Femur (tissue), 1 donor: ENCODE measurements at regions not wholly inside any gene's neighbourhood (a gene's known extent, or its start where the extent isn't known, plus 50 kb on each side); places are given as distances from the start of the nearest gene placed in this dataset.
"Not testable (repeated sequence)": the region's sequence is repeated elsewhere in the genome, so short reads cannot be mapped to it uniquely, and the experiment has no call there.

ENCODE experiments used
- DNase-seq: peaks from one replicate; pipeline ENCODE4 v3.0.0-alpha.2; 2017

- no peak for DNase-seq
These were observed 627.4 kb downstream of the REEP3 start for GRCh38 chr10:64148607-64149006.

GRCh38 chr10:64156166-64156565, 635.0 kb downstream of the REEP3 start:
- DNase-seq = no peak

- no peak for DNase-seq
These were observed 637.4 kb downstream of the REEP3 start for GRCh38 chr10:64158551-64158950.

GRCh38 chr10:64159910-64160872, 639.0 kb downstream of the REEP3 start:
- DNase-seq = no peak

GRCh38 chr10:64170791-64171190, 649.6 kb downstream of the REEP3 start:
- DNase-seq = no peak

- DNase-seq = no peak
These were observed 652.6 kb downstream of the REEP3 start for GRCh38 chr10:64173826-64174225.

GRCh38 chr10:64174666-64175255, 653.6 kb downstream of the REEP3 start:
- DNase-seq = no peak

- no peak for DNase-seq
These were observed 654.2 kb downstream of the REEP3 start for GRCh38 chr10:64175271-64175962.

- DNase-seq = no peak
These were observed 661.5 kb downstream of the REEP3 start for GRCh38 chr10:64182671-64183070.

- no peak for DNase-seq
These were observed 670.1 kb downstream of the REEP3 start for GRCh38 chr10:64191286-64191685.

- DNase-seq = no peak
These were observed 675.6 kb downstream of the REEP3 start for GRCh38 chr10:64196638-64197315.

- DNase-seq = no peak
These were observed 680.7 kb downstream of the REEP3 start for GRCh38 chr10:64201936-64202335.

- not testable (repeated sequence) for DNase-seq
These were observed 683.3 kb downstream of the REEP3 start for GRCh38 chr10:64204504-64204903.

GRCh38 chr10:64206409-64206808, 685.2 kb downstream of the REEP3 start:
- DNase-seq = no peak

GRCh38 chr10:64209561-64209960, 688.4 kb downstream of the REEP3 start:
- peak; percentile 55 for DNase-seq

- DNase-seq = no peak
These were observed 689.0 kb downstream of the REEP3 start for GRCh38 chr10:64210211-64210610.

GRCh38 chr10:64211466-64211865, 690.3 kb downstream of the REEP3 start:
- DNase-seq = no peak

GRCh38 chr10:64215088-64215487, 693.9 kb downstream of the REEP3 start:
- DNase-seq = no peak

- DNase-seq = no peak
These were observed 698.2 kb downstream of the REEP3 start for GRCh38 chr10:64219271-64220025.

- DNase-seq = no peak
These were observed 713.3 kb downstream of the REEP3 start for GRCh38 chr10:64234489-64234888.

- no peak for DNase-seq
These were observed 736.5 kb downstream of the REEP3 start for GRCh38 chr10:64257704-64258103.

- DNase-seq = no peak
These were observed 739.9 kb downstream of the REEP3 start for GRCh38 chr10:64261092-64261491.
